Germinal center (tissue), 1 donor: ENCODE measurements at regions not wholly inside any gene's neighbourhood (a gene's known extent, or its start where the extent isn't known, plus 50 kb on each side); places are given as distances from the start of the nearest gene placed in this dataset.

ENCODE experiments used
- DNase-seq: peaks from one replicate; pipeline ENCODE4 v3.0.0; 2012; ENCODE audit warnings: mixed read lengths, low spot score

- DNase-seq: no peak
These were observed 376.6 kb downstream of the TMA16 start for GRCh38 chr4:163871078-163871477.

DNA sequence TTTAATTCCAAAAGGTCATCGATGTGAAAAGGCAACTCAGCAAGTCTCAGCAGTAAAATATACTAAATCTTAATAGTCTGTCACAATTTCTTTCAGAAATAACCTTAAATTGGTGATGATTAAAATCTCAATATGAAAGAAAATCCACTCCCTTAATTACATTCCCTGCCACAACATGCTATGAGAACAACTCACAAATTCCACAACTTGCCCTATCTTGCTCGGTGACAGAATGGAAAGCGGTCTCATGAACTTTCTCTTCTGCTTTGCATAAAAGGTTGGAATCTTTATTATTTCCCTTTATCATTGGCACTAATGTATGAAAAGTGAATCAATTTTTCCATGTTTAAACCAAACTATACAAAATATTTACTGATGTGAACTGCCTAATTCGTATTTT, 380.8 kb downstream of the TMA16 start:
- DNase-seq: no peak

DNA sequence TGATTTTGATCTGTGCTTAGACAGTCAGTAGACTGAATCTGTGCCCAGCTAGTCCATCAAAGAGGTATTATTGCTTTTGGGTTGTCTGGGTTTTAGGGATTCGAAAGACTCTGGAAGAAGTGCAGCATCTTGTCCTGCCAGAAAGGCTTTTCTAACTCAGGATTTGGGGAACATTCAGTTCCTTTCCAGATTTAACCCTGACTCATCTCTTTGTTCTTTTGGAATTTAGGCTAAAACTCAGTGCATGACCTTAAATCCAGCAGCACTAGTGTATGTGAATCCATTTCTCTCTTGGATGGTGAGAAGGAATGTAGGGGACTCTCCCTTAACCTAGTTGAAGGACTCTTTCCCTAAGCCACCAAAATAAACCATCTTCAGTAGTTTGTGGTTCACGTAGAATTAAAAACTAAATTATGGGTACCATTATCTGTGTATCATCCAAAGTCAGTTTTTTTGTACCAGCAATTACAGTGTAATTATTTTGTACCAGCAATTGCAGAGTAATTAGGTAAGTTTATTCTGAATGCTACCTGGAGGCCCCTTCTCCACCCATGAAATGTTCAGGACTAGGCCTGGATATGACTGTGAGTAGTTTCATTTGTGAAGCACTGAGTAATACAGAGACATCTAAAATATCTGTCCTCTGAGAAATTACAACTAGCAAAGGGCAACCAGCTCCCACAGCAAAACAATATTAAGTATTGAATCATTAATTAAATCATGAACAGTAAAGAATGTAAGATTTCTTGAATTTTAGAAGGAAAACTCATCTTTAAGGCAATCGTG, 384.0 kb downstream of the TMA16 start:
- DNase-seq: no peak

DNA sequence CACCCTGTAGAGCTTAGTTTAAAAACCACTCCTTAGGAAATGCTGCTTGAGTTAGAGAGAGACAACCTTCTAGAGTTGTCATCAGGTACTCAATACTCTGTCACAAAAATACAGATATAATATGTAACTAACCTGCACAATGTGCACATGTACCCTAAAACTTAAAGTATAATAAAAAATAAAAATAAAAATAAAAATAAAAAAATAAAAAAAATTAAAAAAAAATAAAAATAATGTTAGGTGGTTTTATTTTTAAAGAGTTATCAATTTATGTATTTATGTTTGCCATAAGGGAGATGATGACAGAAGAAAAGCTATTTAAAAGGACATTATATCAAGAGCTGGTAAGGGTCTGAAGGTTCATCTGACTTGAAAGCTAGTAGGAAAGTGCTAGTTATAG, 397.9 kb downstream of the TMA16 start:
- DNase-seq: no peak

DNA sequence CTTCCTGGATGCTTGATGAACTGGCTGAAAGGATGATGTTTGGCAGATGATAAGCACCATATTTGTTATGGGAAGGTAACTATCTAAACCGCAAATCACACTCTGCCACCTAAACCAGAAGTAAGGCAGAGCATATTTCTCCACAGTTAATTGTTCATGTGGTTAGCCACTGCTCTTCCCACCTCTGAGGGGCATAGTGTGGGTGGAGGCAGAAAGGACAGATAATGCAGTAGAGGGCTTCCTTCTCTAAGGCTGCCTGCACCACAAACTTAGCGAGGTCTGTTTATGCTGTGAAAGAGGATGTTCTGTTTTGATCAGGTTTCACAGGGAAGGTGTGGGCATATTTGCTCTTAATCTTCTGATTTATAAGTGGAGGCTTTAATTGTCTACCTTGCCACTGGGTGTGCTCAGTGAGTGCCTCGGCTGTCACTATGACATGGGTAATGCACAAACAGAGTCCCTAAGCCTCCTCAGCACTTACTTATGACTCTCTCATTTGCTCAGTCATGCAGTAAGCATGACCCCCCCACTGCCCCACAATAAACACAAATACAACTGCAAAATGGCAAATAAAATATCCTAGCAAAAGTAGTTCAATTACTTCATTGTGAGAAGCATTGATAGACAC, 401.0 kb downstream of the TMA16 start:
- DNase-seq: no peak

GRCh38 chr4:163901319-163901718, 406.8 kb downstream of the TMA16 start:
- no peak for DNase-seq

- no peak for DNase-seq
These were observed 407.9 kb downstream of the TMA16 start for GRCh38 chr4:163902417-163902816.

GRCh38 chr4:163911891-163912290, 417.4 kb downstream of the TMA16 start:
- no peak for DNase-seq

- no peak for DNase-seq
These were observed 419.1 kb downstream of the TMA16 start for GRCh38 chr4:163913571-163913970.

DNA sequence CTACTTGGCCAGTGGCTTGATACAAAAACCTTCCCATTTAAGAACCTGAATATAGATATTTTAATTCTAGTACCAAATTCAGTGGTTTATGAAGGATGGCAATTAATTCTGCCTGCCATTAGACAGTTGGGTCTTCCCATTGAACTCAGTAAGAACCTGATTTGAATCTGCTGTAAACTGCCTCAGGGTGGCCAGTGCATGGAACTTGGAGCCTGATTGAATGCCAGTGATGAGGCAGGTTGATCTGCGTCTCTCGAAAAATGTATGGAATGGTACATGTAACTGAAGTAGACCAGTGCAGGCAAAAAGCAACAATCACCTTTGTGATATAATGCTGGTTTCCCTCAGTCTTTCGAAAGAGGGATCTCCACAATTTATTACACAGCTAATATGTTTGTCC, 421.4 kb downstream of the TMA16 start:
- no peak for DNase-seq

DNA sequence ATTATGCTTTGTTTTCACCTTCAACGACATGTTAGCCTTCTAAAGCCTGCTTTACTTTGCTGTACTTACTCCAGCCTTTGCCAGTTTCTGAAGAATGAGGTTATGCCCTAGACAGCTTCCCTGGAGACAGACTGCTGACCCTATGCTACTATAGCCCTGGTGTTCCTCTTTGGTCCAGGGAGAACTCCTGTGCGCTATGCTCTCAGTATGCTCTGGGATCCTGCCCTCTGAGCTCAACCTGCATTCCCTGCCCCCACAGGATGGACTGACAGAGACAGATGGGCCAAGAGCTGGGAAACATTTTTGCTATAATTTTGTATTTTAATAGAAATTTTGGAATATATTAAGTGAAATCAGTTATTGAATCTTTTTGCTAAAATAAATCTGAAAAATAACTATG, 425.9 kb downstream of the TMA16 start:
- DNase-seq: no peak

DNA sequence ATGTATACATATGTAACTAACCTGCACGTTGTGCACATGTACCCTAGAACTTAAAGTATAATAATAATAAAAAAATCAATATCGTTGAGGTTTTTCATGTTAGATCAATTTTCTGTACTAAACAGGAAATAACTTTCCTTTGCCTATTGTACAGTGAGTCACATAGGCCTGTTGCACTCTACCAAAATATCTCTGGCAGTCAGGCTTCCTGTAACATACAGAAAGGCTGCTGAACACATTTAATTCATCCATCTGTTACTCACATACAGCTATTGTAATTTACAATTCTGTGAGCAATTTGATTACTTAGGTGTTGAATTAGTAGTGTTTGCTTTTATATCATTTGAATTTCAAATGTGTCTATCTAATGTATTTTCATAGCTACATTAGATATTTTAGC, 427.8 kb downstream of the TMA16 start:
- no peak for DNase-seq

GRCh38 chr4:163923092-163923491, 428.6 kb downstream of the TMA16 start:
- no peak for DNase-seq

DNA sequence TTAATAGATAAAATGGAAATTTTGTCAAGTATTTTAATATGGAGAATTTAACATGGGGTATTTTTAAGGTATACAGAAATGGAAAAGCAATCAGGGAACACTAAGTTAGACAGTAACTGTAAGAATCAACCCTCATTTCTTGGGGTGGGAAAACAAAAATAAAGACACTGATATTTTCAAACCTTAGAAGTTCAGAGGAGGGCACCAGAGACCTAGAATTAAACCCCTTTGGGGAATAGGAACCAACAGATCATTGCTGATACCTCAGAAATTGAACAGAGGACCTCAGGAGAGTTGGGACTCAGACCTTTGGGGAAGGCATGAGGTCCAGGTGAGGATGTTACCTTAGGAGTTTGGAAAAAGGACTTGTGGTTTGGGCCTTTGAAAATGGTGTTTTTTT, 435.6 kb downstream of the TMA16 start:
- no peak for DNase-seq

- no peak for DNase-seq
These were observed 438.0 kb downstream of the TMA16 start for GRCh38 chr4:163932504-163932903.

DNA sequence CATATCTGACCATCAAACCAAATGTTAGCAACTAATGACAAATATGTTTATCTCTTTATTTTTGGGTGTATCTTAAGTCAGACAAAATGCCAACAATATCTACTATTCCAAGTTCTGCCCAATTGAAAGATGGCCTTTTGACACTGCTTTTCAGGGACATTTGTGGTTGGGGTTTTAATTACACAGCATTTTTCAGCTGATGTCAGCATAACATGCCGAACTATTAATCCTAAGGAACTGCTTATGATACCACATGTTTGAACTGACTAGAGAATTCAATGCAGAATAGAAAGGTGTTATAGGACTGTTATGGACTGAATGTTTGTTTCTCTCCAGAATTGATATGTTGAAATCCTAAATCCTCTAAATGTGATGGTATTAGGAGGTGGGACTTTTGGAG, 445.1 kb downstream of the TMA16 start:
- DNase-seq: no peak

GRCh38 chr4:163941221-163941905, 446.9 kb downstream of the TMA16 start:
- DNase-seq: no peak

DNA sequence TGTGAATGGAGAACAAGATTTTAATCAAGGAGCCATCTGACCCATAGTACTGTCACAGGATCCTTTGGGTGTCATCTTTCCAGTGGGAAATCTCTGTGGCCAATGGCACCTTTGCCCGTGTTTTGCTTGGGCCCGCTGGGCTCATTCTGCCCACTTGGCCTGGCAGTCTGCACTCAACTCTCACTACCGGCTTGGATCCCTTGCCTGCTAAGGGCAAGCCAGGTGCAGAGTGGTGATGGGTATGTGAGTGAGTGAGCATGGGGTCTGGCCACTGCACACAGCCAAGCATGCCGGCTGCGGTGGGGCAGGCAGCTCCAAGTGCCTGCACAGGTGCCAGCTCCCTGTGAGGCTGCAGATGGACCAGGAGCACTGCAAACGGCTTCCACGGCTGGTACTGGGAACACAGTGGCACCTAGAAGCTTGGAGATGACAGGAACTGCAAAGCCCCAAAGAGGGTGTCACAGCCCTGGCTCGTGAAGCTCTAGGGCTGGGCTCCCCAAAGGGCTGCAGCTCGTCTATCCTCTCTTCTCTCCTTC, 454.5 kb downstream of the TMA16 start:
- DNase-seq: no peak

- DNase-seq: no peak
These were observed 455.6 kb downstream of the TMA16 start for GRCh38 chr4:163949976-163950601.

DNA sequence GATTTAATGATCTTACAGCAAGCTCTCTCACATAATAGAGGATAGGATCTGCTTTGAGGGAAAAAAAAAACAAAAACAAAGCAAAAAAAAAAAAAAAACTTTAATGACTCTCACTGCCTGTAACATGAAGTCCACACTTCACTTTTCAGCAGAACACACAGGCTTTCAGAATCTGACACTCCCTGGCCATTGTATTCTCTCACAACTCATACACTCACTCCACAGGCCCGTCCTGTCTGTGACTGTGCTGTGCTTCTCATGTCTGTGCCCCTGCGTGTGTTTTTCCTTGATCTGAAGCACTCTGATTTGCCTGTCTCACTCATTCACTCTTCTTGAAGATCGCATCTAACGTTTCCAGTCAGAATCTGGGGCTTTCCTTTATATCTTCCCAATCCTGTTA, 460.8 kb downstream of the TMA16 start:
- no peak for DNase-seq

DNA sequence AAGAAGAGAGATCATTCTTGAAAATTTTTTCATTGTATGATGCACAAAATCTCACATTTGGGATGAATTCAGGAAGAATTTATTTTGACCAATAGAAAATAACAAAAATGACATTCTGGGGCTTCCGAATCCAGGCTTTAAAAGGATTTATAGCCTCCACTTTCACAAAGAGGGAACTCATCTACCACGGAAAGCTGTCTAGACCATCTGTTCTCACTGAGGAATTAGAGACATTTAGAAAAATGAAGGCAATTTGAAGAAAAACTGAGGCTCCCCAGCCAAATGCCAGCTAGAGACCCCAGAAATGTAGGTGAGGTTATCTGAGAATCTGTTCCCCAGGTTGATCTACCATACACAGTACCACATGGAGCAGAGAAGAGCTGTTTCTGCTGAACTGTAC, 464.3 kb downstream of the TMA16 start:
- no peak for DNase-seq

GRCh38 chr4:163959932-163960331, 465.4 kb downstream of the TMA16 start:
- DNase-seq: no peak

- no peak for DNase-seq
These were observed 472.1 kb downstream of the TMA16 start for GRCh38 chr4:163966612-163967011.
